ENCODE measurements at regions not wholly inside any gene's neighbourhood (a gene's known extent, or its start where the extent isn't known, plus 50 kb on each side); places are given as distances from the start of the nearest gene placed in this dataset.

GRCh38 chr14:62604524-62604923 lies 440.7 kb downstream of the KCNH5 start:
- Histone ChIP-seq H3K9me3 (ENCODE audit: control insufficient read depth, insufficient read depth, low read length) (no peaks in the 10 kb centered on the region), H3K36me3 (ENCODE audit: insufficient read depth, low read length) (no peaks in the 10 kb centered on the region), H3K9ac (ENCODE audit: low read depth, low read length) (no peak overlapping the region), H3K4me1 (ENCODE audit: insufficient read depth, low read length) (no peaks in the 10 kb centered on the region)

DNA sequence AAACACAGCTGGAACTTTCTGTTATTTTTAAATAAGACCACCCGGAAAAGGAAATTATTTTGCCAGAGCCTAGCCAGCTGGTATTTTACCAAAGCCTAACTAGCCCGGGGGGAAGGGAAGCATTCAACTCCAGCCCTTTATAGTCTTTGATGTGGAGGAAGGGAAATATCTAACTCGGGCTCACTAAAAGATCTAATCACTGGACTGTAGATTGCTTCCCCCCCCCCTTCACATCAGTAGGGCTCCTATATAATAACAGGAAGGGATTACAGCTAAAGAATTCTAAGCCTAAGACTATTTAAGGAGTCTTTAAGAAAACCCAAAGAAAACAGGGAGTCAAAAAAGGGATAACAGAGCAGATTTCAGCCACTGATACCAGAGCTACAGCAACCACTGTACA lies 431.1 kb downstream of the KCNH5 start:
- Histone ChIP-seq H3K4me1 (ENCODE audit: insufficient read depth, low read length) (peaks cover 8% of the 10 kb centered on the region), H3K36me3 (ENCODE audit: insufficient read depth, low read length) (no peaks in the 10 kb centered on the region), H3K9ac (ENCODE audit: low read depth, low read length) (no peak overlapping the region), H3K9me3 (ENCODE audit: control insufficient read depth, insufficient read depth, low read length) (no peaks in the 10 kb centered on the region)

DNA sequence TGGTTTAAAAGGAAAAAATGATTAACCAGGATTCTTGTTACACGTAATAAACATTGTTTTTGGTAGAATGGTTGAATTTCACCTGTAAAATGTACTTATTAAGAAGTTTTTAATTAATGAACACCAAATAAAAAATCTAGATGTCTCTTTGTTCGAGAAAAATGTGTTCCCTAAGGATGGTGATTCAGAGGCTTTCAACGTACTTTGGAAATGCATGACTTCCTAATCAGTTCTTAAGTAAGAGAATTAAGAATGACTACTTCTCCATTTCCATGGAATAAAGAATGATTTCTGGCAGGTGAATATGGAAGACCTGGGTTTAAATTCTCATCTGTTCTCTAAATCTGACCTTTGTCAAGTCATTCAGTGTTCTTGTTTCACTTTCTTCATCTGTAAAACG lies 428.6 kb downstream of the KCNH5 start:
- H3K9me3 ChIP-seq (ENCODE audit: control insufficient read depth, insufficient read depth, low read length) = no peaks in the 10 kb centered on the region
- H3K9ac ChIP-seq (ENCODE audit: low read depth, low read length) = no peak overlapping the region
- no peaks in the 10 kb centered on the region for H3K36me3 ChIP-seq (ENCODE audit: insufficient read depth, low read length)
- H3K4me1 ChIP-seq (ENCODE audit: insufficient read depth, low read length) = peaks cover 8% of the 10 kb centered on the region

- no peak overlapping the region for H3K9ac ChIP-seq (ENCODE audit: low read depth, low read length)
- H3K4me1 ChIP-seq (ENCODE audit: insufficient read depth, low read length) = no peaks in the 10 kb centered on the region
- H3K36me3 ChIP-seq (ENCODE audit: insufficient read depth, low read length) = no peaks in the 10 kb centered on the region
- H3K9me3 ChIP-seq (ENCODE audit: control insufficient read depth, insufficient read depth, low read length) = no peaks in the 10 kb centered on the region
Measured at GRCh38 chr14:62626416-62626815, 418.8 kb downstream of the KCNH5 start.

DNA sequence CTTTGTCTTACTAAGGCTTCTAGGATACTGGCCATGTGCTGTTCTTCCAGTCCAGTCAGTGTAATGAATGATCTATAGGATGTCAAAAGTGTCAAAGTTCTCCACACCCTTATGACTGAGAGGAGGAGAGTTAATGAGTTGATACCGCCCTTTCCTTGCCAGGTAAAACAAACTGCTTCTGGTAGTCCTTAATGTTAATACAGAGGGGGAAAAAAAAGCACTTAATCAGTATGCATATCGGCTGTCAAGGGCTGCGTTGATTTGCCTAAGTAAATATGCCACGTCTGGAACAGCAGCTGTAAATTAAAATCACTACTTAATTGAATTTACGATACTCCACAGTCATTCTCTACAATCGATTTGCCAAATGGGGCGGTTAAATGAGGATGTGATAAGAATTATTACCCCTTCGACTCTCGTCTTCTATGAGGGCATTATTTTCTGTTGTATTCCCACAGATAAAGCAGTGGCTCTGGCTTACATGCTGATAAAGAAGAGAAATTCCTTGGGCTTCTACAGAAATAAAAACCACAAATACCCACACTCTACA lies 416.0 kb downstream of the KCNH5 start:
- Histone ChIP-seq H3K9ac (ENCODE audit: low read depth, low read length) (no peak overlapping the region), H3K9me3 (ENCODE audit: control insufficient read depth, insufficient read depth, low read length) (no peaks in the 10 kb centered on the region), H3K4me1 (ENCODE audit: insufficient read depth, low read length) (no peaks in the 10 kb centered on the region), H3K36me3 (ENCODE audit: insufficient read depth, low read length) (no peaks in the 10 kb centered on the region)

DNA sequence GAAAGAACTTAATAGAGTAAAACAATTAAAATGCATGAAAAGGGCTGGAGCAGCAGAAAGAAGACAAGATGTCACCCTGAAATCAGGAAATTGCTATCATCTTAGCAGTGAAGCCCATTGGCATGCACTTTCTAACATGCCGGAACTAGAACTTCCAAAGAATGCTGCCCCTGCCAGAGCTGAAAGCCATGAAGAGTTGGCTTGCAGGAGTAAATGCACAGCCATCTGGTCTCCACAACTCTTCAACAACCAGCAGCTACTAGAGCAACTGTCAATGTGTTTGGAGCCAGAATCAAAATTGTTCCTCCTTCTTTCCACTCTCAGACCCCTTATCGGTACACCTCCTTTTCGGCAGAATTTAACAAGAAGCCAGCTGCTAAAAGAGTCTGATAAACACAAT lies 414.1 kb downstream of the KCNH5 start:
- no peak overlapping the region for H3K9ac ChIP-seq (ENCODE audit: low read depth, low read length)
- H3K9me3 ChIP-seq (ENCODE audit: control insufficient read depth, insufficient read depth, low read length) = no peaks in the 10 kb centered on the region
- no peaks in the 10 kb centered on the region for H3K36me3 ChIP-seq (ENCODE audit: insufficient read depth, low read length)
- H3K4me1 ChIP-seq (ENCODE audit: insufficient read depth, low read length) = no peaks in the 10 kb centered on the region

GRCh38 chr14:62632771-62633170 lies 412.5 kb downstream of the KCNH5 start:
- H3K9ac ChIP-seq (ENCODE audit: low read depth, low read length) = no peak overlapping the region

GRCh38 chr14:62645649-62646048 lies 399.6 kb downstream of the KCNH5 start:
- Histone ChIP-seq H3K9me3 (ENCODE audit: control insufficient read depth, insufficient read depth, low read length) (no peaks in the 10 kb centered on the region), H3K36me3 (ENCODE audit: insufficient read depth, low read length) (no peaks in the 10 kb centered on the region), H3K4me1 (ENCODE audit: insufficient read depth, low read length) (no peaks in the 10 kb centered on the region), H3K9ac (ENCODE audit: low read depth, low read length) (no peak overlapping the region)

More at GRCh38 chr14:62632771-62633170, 412.5 kb downstream of the KCNH5 start:
- Histone ChIP-seq H3K4me1 (ENCODE audit: insufficient read depth, low read length) (no peaks in the 10 kb centered on the region), H3K9me3 (ENCODE audit: control insufficient read depth, insufficient read depth, low read length) (no peaks in the 10 kb centered on the region), H3K36me3 (ENCODE audit: insufficient read depth, low read length) (no peaks in the 10 kb centered on the region)

All from ES-I3 (cell line).